ENCODE measurements at regions not wholly inside any gene's neighbourhood (a gene's known extent, or its start where the extent isn't known, plus 50 kb on each side); places are given as distances from the start of the nearest gene placed in this dataset.

DNA sequence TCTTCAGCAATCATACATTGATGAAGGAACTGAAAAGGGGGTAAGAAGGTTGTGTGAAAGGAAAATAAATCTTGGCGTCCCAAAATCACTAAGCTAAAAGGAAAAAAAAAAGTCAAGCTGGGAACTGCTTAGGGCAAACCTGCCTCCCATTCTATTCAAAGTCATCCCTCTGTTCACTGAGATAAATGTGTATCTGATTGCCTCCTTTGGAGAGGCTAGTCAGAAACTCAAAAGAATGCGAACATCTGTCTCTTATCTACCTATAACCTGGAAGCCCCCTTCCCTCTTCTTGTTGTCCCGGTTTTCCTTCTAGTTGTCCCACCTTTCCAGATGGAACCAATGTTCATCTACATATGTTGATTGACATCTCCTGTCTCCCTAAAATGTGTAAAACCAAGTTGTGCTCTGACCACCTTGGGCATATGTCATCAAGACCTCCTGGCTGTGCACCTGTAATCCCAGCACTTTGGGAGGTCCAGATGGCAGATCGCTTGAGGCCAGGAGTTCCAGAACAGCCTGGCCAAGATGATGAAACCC lies 53.1 kb downstream of the RESF1 start:
- no peak for TF ChIP-seq SP1 (IDR thresholded peaks at IDR 0.05; ENCODE audit: low read depth)
- TF ChIP-seq, protein P1, sequence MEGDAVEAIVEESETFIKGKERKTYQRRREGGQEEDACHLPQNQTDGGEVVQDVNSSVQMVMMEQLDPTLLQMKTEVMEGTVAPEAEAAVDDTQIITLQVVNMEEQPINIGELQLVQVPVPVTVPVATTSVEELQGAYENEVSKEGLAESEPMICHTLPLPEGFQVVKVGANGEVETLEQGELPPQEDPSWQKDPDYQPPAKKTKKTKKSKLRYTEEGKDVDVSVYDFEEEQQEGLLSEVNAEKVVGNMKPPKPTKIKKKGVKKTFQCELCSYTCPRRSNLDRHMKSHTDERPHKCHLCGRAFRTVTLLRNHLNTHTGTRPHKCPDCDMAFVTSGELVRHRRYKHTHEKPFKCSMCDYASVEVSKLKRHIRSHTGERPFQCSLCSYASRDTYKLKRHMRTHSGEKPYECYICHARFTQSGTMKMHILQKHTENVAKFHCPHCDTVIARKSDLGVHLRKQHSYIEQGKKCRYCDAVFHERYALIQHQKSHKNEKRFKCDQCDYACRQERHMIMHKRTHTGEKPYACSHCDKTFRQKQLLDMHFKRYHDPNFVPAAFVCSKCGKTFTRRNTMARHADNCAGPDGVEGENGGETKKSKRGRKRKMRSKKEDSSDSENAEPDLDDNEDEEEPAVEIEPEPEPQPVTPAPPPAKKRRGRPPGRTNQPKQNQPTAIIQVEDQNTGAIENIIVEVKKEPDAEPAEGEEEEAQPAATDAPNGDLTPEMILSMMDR (IDR thresholded peaks at IDR 0.05 in 2 of 3, conservative IDR thresholded peaks at IDR 0.05 in 1 of 3; ENCODE audit: borderline replicate concordance in 1 of 3, insufficient read depth in 1 of 3, low read depth in 2 of 3, low read length in 2 of 3): no peak
- TF ChIP-seq ELF1 (IDR thresholded peaks at IDR 0.05; ENCODE audit: borderline replicate concordance, low read depth): no peak
- no peak for TF ChIP-seq YY1 (IDR thresholded peaks at IDR 0.05; ENCODE audit: extremely low read depth, insufficient replicate concordance, low read depth, low read length)
- no peak for TF ChIP-seq REST (IDR thresholded peaks at IDR 0.05; ENCODE audit: low read depth)
- no peak for TF ChIP-seq RAD21 (IDR thresholded peaks at IDR 0.05; ENCODE audit: low read depth)
- TF ChIP-seq POLR2A (IDR thresholded peaks at IDR 0.05; ENCODE audit: borderline replicate concordance, extremely low read depth, insufficient read depth, insufficient read length): no peak
- TF ChIP-seq SIN3A (IDR thresholded peaks at IDR 0.05; ENCODE audit: low read depth): no peak
- TF ChIP-seq, protein P2, sequence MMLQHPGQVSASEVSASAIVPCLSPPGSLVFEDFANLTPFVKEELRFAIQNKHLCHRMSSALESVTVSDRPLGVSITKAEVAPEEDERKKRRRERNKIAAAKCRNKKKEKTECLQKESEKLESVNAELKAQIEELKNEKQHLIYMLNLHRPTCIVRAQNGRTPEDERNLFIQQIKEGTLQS (IDR thresholded peaks at IDR 0.05): no peak
- no peak for TF ChIP-seq EZH2phosphoT487 (IDR thresholded peaks at IDR 0.05; ENCODE audit: borderline replicate concordance)
- no peak for TF ChIP-seq JUND (IDR thresholded peaks at IDR 0.05)
- TF ChIP-seq EGR1 (IDR thresholded peaks at IDR 0.05; ENCODE audit: low read depth): no peak
- no peak for TF ChIP-seq SRF (IDR thresholded peaks at IDR 0.05; ENCODE audit: low read depth)
- TF ChIP-seq ZFX (IDR thresholded peaks at IDR 0.05): no peak
- no peak for TF ChIP-seq EZH2 (IDR thresholded peaks at IDR 0.05)
- TF ChIP-seq TCF7L2 (IDR thresholded peaks at IDR 0.05; ENCODE audit: borderline replicate concordance, extremely low read depth, insufficient read depth, insufficient read length): no peak
- no peak for TF ChIP-seq POLR2AphosphoS5 (IDR thresholded peaks at IDR 0.05; ENCODE audit: low read depth, low read length)
- TF ChIP-seq ZBTB33 (IDR thresholded peaks at IDR 0.05; ENCODE audit: extremely low read depth, insufficient replicate concordance, low read length): no peak
- no peak for TF ChIP-seq ZNF274 (IDR thresholded peaks at IDR 0.05; ENCODE audit: low read depth, low read length)
- TF ChIP-seq FOSL1 (IDR thresholded peaks at IDR 0.05; ENCODE audit: low read depth): no peak

More for the DNA sequence above, 53.1 kb downstream of the RESF1 start:
- DNase-seq (ENCODE audit: low read depth, low spot score) (no peak), ATAC-seq (no peak)
- no peaks in the 10 kb centered on the region for H3K79me2 ChIP-seq (ENCODE audit: insufficient read depth, low read length)
- H3K9ac ChIP-seq (ENCODE audit: low read length): no peak overlapping the region
- no peaks in the 10 kb centered on the region for H4K20me1 ChIP-seq (ENCODE audit: insufficient read depth)
- no TSS peak for BruUV-seq (replicated peaks)
- no peaks in the 10 kb centered on the region for H3K36me3 ChIP-seq (ENCODE audit: control insufficient read depth in 1 of 2, insufficient read depth in 2 of 2, low read length in 2 of 2)
- no peaks in the 10 kb centered on the region for H3K9me3 ChIP-seq (ENCODE audit: control insufficient read depth in 1 of 2, insufficient read depth in 1 of 2, low read depth in 1 of 2, low read length in 2 of 2)
- H3K4me1 ChIP-seq (ENCODE audit: control insufficient read depth in 1 of 2, insufficient read depth in 2 of 2, low read length in 2 of 2): no peaks in the 10 kb centered on the region
- intact Hi-C loops (cut with micrococcal nuclease): no loop called here
- H3K4me3 ChIP-seq (replicated peaks in 1 of 2; ENCODE audit: low read depth in 1 of 2, low read length in 2 of 2): no peak overlapping the region
- H3K27me3 ChIP-seq (ENCODE audit: insufficient read depth, low read length): no peaks in the 10 kb centered on the region
- ChIA-PET POLR2A (no interaction called here), CTCF (no interaction called here), RAD21 (ENCODE audit: low non-redundant PET in 1 of 2, low total read pairs in 2 of 2, uncharacterized antibody in 2 of 2, unreplicated experiment in 2 of 2) (no interaction called here)
- no peak overlapping the region for H2AFZ ChIP-seq (ENCODE audit: low read depth, low read length, poor library complexity, severe bottlenecking)
- H3K27ac ChIP-seq (ENCODE audit: low read depth, low read length): no peak overlapping the region
- H3K4me2 ChIP-seq (ENCODE audit: low read length): no peak overlapping the region
- no peaks in the 10 kb centered on the region for H3K9me2 ChIP-seq (ENCODE audit: insufficient read depth)
